ENCODE measurements at regions not wholly inside any gene's neighbourhood (a gene's known extent, or its start where the extent isn't known, plus 50 kb on each side); places are given as distances from the start of the nearest gene placed in this dataset.

- no peak for TF ChIP-seq CTCF (IDR thresholded peaks at IDR 0.05)
- TF ChIP-seq POLR2A (IDR thresholded peaks at IDR 0.05): no peak
These were observed 628.1 kb downstream of the IGSF11 start for GRCh38 chr3:118406562-118406961.

Data from Peyer's patch (tissue), 4 donors.